GM12865 (cell line): ENCODE measurements at regions not wholly inside any gene's neighbourhood (a gene's known extent, or its start where the extent isn't known, plus 50 kb on each side); places are given as distances from the start of the nearest gene placed in this dataset.

Experiments used
- DNase-seq: peaks from one replicate; pipeline ENCODE4 v3.0.0; 2010; ENCODE audit warnings: low read depth
- H3K4me3 ChIP-seq: 2 replicates; pipeline ENCODE4 v1.5.1; 2011; ENCODE audit warnings: mild to moderate bottlenecking, low read depth, low read length, control low read depth
- CTCF ChIP-seq: IDR thresholded peaks from 2 replicates; pipeline ENCODE4 v1.5.1; 2011; ENCODE audit warnings: low read length, control low read depth, low read depth, inconsistent platforms; ENCODE audit not compliant: insufficient read depth; ENCODE audit errors: missing control alignments

- DNase-seq: no peak
- no peak for TF ChIP-seq CTCF
- no peak overlapping the region for H3K4me3 ChIP-seq
These were observed 143.7 kb upstream of the ZFHX3 start for GRCh38 chr16:73191660-73192046.

- no peak overlapping the region for H3K4me3 ChIP-seq
- no peak for TF ChIP-seq CTCF
- peak; percentile 9 for DNase-seq
These were observed 143.0 kb upstream of the ZFHX3 start for GRCh38 chr16:73190688-73191659.

GRCh38 chr16:73190256-73190655 is 142.3 kb upstream of the ZFHX3 start:
- H3K4me3 ChIP-seq: no peak overlapping the region
- no peak for DNase-seq
- TF ChIP-seq CTCF: no peak

GRCh38 chr16:73189136-73189535 is 141.2 kb upstream of the ZFHX3 start:
- no peak overlapping the region for H3K4me3 ChIP-seq
- DNase-seq: no peak
- no peak for TF ChIP-seq CTCF

- no peak overlapping the region for H3K4me3 ChIP-seq
These were observed 139.0 kb upstream of the ZFHX3 start for GRCh38 chr16:73186752-73187601.

GRCh38 chr16:73185737-73186136 is 137.8 kb upstream of the ZFHX3 start:
- TF ChIP-seq CTCF: no peak
- H3K4me3 ChIP-seq: no peak overlapping the region
- DNase-seq: no peak

More at GRCh38 chr16:73186752-73187601, 139.0 kb upstream of the ZFHX3 start:
- no peak for DNase-seq
- TF ChIP-seq CTCF: no peak
